HG02938 (cell line): ENCODE measurements at regions not wholly inside any gene's neighbourhood (a gene's known extent, or its start where the extent isn't known, plus 50 kb on each side); places are given as distances from the start of the nearest gene placed in this dataset.

Experiments
- ATAC-seq: cut with Tn5 transposase; IDR thresholded peaks from one replicate; pipeline ENCODE4 v1.9.1; 2021; ENCODE audit warnings: mild to moderate bottlenecking, moderate library complexity; ENCODE audit not compliant: unreplicated experiment

DNA sequence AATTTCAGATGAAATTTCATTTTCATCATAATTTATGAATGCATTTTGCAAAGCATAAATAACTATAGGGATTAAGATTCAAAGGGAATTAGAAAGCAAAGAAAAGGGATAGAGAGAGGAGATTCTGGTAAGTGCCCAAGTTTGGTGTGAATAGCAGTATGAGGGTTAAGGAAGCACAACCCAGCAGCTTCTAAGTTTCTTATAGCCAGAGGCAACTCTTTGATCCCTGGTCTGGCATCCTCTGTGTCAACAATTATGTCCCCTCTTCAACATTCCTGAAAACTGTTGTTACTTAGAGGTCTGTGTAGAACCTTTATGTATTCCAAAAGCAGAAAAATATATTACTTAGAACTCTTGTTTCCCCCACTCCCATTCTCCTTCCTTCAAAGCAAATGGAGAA, 171.6 kb upstream of the SATB2 start:
- no peak for ATAC-seq

DNA sequence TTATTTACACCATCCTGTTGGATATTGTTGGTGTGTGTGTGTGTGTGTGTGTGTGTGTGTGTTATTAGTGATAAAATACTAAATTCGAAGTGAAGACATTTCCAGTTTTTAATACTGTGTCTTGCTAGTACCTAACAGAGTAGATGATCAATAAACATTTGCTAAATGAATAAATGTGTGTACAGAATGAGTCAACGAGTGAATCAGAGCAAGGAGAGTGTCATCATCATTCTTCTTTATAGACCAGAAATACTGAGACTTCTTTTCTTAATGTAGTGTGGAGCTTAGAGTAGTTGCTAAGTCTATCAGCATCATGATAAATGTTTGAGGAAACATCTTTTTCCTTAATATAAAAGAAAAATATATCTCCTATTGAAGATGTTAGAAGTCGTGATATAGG, 169.7 kb upstream of the SATB2 start:
- ATAC-seq, result no peak

DNA sequence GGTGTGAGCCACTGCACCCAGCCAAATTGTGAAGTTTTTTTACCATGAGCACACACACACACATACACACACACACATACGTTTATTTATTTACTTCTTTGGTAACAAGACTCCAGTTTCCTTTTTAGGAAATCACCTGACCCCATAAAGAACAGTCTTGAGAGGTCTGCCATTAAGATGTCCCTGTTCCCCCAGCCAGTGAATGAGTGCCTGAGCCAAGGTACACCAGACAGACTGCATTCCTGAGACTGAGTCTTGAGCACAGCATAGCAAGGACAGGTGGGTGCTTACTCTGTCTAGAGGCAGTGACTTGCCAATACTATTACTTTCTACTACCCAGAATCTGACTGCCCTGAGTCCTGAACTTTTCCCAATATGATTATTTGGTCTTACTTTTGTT, 167.2 kb upstream of the SATB2 start:
- no peak for ATAC-seq

DNA sequence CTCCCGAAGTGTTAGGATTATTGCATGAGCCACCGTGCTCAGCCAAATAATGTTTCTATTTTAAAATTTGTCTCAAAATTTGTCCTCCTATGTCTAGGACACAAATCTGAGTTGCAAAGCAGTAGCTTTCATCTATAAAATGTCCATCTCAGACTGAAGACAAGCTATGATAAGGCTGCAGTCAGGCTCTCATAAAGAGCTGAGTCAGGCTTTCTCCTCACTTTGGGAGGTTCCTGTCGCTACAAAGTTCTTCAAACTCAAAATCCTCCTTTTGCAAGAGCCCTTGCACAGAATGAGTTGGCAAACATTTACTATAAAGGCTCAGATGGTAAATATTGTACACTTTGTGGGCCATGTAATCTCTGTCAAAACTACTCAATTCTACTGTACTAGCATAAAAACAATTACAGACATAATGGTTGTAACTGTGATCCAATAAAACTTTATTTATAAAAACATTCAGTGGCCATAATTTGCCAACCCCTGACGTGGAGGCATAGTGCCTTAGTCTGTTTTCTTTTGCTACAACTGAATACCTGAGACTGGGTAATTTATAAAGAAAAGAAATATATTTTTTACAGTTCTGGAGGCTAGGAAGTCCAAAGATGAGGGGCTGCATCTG, 154.9 kb upstream of the SATB2 start:
- ATAC-seq, result no peak

DNA sequence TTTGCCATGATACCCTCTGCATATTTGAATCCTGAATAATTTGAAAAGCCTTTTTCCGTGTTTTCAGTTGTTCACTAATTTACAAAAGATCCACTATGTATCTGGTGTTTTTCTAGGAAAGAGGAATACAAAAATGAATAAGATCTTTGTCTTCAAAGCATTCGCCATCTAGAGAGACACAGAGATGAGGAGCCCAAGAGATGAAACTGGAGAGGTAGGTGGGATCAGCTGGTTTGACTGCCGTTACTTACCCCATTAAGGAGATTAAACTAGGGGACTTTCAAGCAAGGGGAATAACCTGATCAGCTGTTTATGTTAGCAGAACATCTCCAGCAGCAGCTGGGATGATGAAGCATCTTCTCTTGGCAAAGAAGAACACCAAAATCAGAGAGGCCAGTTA, 150.2 kb upstream of the SATB2 start:
- no peak for ATAC-seq

DNA sequence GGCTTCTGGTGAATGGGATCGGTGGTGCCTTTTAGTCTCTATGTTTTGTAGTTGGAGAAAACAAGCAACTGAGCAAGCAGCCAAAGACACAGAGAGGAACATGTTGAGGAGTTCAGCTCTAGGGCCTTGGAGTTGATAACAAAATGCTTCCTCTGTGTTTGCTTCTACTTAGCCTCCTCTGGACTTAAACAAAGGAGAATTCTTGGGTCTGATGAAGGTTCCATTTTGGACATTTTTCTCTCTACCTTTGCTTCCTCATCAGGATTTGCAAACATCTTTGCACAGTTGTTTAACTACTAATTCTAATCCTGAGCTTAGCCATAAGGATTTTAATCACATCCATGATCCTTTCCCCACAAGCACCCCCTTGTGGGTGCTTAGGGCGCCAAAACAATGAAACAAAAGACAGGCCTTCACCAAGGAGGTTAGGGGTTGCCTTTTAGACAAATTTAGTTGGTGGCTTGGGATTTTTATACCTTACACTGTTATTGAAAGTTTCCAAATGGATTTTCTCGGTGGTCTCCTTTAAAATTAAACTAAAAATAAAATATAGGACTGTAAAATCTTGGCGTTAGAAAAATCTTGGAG, 148.5 kb upstream of the SATB2 start:
- no peak for ATAC-seq

DNA sequence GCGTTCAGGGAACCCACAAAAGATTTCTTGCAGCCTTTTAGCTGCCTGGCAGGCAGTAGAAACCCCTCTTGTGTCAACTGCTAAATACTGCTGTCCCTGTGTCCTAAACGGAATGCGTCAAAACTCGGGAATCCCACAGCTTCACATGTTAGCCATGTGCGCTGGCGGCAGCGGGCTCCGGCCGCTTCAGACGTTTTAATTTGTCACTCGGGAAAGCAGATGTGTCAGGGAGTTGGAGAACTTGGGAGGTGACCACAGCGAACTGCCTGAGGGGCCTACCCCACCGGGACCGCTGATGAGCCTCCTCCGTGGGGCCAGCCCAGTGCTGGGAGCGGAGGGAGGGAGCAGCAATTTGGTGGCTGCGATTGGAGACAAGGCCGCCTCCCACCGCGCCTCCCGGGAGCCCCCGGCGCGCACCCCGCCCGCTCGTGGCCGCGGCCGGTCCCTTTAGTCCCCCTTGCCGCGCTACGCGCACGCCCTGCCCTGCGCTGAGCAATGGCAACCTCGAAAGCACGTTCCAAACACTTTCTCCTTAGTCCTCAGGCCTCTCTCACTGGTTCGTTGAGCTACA, 146.1 kb upstream of the SATB2 start:
- ATAC-seq, result no peak

DNA sequence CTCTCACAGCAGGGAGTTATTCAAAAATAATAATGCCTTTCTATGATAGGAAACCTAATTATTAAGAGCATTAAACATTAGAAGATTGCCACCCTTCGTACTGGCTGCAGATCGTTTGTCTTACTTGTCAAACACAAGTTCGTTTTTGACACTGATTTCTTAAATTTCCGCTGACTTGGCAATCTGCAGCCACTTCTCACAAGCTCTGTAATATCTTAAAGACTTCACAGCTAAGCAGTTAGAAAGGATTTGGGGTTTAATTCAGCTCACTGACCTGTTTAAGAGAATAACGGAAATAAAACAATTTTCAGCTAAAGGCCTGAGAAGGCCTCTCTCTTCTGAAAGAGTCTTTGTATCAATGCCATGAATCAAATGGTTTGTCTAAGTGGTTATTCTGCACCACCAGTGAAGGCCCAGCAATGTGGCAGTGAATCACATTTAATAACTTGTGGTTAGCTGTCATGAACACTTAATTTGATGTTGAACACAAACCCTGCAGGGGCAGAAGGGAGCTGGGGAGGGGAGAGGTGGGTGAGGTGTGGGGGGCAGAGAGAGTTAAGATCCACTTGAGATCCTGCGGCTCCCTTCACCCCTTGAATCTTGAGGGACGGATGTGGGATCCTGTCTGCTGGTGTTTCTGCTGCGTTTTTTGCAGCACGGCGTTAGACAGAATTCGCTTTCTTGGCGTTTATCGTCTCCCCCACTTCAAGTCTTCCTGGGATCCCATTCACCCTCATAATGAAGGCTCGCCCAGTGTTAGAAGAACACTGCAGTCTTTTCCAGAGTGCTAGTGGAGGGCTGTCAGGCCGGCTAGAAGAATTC, 145.4 kb upstream of the SATB2 start:
- no peak for ATAC-seq

DNA sequence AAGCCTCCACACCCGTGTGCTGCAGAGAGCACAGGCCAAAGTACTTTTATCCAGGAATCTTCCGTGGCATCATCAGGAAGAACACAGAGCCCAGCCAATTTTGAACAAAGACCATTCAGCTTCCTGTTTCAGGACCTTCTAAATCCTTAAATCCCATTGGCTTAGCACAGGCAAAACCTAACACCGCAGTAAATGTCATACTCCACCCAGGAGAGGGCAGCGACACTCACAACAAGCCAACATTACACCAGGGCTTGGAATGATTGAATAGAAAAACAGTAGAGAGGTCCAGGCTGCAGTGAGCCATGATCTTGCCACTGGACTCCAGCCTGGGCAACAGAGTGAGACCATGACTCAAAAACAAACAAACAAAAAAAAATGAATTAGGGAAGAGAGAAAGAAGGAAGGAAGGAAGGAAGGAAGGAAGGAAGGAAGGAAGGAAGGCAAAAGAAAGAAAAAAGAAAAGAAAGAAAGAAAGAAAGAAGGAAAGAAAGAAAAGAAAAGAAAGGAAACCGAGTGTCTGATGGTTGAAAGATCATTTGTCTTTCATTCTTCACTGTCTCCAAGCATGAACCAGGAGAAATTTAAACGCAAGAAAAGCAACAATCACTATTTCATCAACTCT, 144.6 kb upstream of the SATB2 start:
- no peak for ATAC-seq

DNA sequence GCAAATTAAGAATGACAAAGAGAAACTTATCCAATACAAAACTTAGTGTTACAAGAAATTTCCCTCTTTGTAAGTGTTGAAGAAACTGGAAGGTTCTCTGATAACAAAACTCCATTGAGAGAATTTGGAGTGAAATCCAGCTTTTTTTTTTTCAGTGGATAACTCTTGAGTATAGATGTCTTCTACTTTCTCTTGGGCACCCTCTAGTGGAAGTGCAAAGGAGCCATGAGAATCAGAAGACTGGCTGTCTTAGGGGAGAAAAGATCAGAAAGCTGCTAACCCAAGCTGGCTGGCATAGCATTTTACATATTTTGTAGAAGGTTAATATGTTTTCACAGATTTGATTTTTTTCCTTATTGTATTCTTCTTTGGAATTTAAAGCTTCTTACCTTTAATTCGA, 138.8 kb upstream of the SATB2 start:
- ATAC-seq, result no peak

DNA sequence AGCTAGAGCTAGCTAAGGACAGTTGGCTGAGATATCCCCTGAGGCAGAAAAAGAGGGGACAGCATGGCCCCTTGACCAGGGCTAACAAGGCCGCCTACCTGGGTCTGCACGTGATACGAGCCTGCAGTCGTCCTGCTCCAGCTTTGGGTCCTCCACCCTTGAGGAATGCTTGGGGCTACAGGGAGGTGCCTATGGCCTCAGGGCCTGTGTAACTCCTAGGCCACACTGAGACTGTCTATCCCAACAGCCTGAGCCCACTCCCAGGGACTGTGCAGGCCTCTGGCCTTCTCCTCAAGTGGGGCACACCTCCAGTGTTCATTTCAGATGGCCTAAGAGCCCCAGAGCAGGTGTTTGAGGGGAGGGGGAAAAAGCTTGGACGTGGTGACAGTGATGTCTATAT, 136.7 kb upstream of the SATB2 start:
- ATAC-seq, result no peak

DNA sequence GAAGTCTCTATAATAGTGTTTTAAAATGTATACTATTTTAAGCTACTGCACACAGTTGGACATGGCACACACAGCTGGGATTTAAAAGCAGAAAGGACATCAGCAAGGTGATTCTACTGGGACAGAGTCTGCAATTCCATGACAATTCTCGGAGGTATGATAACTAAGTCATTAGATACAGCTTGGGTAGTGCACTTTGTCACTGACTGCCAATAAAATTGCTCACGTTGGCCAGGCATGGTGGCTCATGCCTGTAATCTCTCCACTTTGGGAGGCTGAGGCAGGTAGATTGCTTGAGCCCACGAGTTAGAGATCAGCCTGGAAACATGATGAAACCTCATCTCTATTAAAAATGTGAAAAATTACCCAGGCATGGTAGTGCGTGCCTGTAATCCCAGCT, 134.1 kb upstream of the SATB2 start:
- ATAC-seq, result no peak

DNA sequence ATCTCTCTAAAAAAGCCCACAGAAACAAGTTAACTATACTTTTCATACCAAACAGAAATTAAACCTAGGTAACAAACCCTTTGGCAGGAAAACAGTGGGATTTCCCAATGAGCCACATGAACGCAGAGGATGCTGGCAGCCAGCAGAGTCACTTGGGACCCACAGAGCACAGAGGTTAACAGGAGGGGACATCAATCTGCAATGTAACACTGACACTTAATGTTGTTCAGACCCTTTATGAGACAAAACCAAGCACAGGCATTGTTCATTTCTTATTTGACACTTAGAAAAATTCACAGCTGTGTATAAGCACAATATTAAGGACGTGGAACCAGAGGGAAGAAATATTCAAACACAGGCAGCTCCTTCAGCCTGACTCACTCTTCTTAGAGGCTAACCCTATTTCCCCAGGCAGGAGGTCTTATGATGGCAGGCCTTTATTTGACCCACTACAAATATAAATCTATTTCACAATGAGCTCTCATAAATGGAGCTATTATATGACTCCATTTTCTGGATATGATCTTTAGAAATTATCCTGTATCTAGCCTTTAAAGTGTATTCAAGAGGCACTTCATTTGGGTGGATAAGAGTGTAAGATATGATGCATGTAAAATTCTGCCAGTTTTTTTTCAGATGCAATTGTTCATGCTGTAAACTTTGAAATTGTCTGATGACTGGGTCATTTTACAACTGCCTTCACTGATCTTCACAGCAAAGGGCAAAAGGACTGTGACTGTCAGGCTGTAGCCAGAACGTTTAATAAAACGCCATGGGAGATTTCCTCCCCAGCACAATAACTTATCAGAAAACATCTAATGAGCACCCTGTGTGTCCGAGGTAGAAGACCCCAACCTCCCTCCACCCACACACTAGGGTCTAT, 132.8 kb upstream of the SATB2 start:
- ATAC-seq, result no peak

DNA sequence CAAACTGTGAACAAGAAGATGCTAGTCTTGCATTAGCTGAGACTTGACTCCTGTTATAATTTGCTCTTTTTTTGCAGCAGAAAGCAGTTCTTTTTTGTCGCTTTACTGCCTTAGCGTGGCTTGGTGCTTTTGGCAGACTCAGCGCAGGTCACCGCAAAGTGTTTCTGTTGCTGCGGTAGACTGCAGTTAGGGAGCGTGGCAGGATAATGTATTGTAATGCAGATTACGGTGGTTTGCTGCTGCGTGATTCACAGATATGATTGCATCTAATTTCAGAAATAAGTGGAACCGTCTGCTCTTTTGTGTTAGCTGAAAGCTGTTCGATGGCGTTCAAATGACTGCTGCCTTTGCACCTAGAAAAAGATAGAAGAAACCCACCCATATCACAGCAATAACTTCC, 131.6 kb upstream of the SATB2 start:
- no peak for ATAC-seq

DNA sequence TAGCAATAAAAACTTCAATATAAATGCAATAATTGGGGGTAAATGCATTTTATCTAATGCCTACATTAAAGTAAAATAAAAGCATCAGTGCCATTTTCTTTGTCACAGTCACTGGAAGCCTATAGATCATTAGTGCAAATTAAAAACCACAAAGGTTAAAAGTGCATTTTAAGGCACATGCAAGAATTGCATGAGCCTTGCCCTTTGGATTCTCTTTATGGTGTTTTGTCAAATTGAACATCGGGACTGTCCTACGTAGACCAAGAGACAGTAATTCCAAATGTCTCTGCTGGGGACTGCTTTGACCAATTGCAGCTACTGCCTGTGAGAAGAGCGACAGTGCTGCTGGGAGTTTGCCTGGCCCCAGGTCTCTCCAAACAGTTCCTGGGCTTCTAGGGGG, 130.3 kb upstream of the SATB2 start:
- no peak for ATAC-seq

DNA sequence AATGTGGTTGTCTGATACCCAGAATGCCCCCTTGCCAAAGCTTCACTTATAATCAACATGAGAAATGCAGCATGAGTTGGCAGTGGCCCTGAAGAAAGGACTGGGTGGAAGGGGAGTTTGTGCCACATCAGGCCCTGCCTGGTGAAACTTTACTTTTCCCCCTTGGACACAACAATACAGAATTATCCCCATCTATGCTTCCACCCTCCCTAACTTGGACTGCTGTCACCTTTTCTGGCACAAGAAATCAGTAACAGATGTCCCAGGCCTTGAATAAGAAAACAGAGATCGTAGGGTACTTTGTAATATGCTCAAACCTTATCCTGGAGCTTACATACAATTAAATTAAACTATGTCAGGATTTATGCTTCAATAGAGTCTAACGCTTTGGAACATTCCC, 128.9 kb upstream of the SATB2 start:
- ATAC-seq, result no peak

DNA sequence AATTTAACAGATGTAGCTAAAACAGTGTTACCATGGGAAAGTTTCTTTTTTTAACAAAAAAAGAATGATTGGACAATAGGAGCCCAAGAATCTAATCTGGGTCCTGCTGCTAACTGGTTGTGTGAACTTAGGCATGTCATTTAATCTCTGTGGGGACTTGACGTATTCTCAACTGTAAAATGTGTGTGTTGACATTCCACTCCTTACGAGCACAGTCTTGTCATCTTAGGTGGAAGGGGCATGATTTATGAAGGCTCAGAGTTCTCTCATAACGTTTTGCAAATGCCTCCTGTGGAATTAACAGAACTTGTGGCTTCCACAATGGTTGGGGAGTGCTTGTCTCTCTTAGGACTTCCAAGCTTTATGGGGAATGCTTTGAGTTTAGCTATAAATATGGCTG, 125.9 kb upstream of the SATB2 start:
- no peak for ATAC-seq

DNA sequence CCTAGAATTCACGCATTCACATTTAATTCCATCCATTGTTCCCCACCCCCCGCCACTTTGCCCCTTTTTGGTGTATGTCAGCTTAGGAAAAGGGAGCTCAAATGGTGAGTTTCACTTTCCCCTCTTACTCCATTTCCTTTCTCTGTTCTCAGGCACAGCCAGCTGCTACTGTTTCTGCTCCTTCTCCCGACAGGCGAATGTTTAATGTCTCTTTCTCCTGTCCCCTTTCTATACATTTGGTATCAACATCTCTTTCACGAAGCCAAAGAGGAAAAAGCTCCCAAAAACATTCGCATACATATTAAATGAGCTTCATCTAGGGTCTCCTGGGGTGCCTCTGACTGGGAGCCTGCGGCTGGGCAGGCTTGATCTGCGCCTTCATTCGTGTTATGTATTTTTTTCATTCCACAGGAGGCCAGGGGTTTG, 124.2 kb upstream of the SATB2 start:
- ATAC-seq, result no peak

DNA sequence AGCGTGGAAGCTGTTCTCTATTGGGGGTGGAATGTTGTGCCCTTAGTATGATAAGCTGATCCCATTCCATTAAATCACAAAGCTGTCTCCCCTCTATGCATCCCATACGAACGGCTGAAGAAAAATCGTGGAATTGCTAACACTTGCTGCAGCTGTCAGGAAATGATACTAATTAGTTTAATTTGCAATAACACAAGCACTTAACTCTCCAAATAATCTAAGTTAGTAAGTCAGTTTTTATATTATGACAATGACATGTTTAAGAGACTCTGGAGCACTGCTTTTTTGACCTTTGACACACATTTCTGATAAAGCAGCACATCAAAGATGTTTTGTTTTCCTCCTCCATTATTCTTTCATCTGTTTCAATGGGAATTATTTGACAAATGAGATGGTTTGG, 123.7 kb upstream of the SATB2 start:
- no peak for ATAC-seq

DNA sequence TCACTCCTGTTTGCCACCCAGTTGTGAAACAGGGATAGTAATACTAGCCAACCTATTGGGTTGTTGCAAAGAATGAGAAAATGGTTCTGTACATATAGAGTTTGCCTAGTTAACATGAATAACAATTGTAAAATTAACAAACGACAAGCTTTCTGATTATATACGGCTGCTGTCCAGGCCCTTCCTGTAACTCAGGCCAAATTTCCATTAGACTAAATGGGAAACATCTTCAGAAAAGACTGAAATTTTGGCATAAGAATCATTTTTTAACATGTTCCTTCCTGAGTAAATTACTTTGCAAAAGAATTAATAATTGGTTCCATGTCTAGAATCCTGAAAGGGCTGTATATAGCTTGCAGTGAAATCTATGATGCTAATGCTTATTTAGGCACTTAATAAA, 117.7 kb upstream of the SATB2 start:
- ATAC-seq, result no peak

DNA sequence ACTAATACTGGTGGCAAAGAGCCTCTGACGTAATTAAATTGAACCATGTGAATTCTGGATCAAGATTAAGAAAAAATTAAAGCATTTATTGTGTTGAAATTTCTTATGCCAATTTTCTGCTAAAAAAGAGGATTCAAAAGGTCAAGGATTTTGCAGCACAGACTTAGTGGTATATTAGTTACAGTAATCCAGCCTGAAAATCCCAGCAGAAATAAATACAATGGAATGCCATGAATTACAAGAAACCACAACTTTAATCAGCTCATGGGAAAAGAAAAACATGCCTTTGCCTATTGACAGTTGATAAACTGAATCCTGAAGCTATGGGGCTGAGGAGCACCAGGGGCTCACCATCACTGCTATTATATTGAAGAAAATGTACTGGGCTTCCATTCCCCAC, 114.8 kb upstream of the SATB2 start:
- ATAC-seq, result no peak
